Gastroesophageal sphincter (tissue), 3 donors: ENCODE measurements at regions not wholly inside any gene's neighbourhood (a gene's known extent, or its start where the extent isn't known, plus 50 kb on each side); places are given as distances from the start of the nearest gene placed in this dataset.

ENCODE experiments used
- CTCF ChIP-seq, 4 experiments: fragments of 200-600 bp in 2 of 4; fragments of 450-650 bp in 2 of 4; sonication (generic) in 1 of 4; IDR thresholded peaks; one replicate each; pipeline ENCODE4 v1.5.1; 2017 to 2019; ENCODE audit warnings: antibody characterized with exemption in 4 of 4, mild to moderate bottlenecking in 2 of 4, moderate library complexity in 2 of 4
- POLR2A ChIP-seq, 2 donors: fragments of 450-650 bp; IDR thresholded peaks; one replicate each; pipeline ENCODE4 v1.6.1; 2017; ENCODE audit warnings: antibody characterized with exemption in 2 of 2, mild to moderate bottlenecking in 2 of 2, moderate library complexity in 1 of 2
- POLR2AphosphoS5 ChIP-seq: sonication (generic); formaldehyde crosslinking; IDR thresholded peaks from one replicate; pipeline ENCODE4 v1.6.1; 2017; ENCODE audit warnings: antibody characterized with exemption

GRCh38 chr17:71247441-71248015 lies 873.3 kb upstream of the SOX9 start:
- TF ChIP-seq POLR2A (IDR thresholded peaks at IDR 0.05) (no peak), CTCF (IDR thresholded peaks at IDR 0.05) (no peak), POLR2AphosphoS5 (no peak)
